Coronary artery (tissue), 2 donors: ENCODE measurements at regions not wholly inside any gene's neighbourhood (a gene's known extent, or its start where the extent isn't known, plus 50 kb on each side); places are given as distances from the start of the nearest gene placed in this dataset.

Source experiments
- DNase-seq: peaks from one replicate; pipeline ENCODE4 v3.0.0-alpha.2; 2017; ENCODE audit warnings: low spot score
- H3K27ac ChIP-seq, 2 donors: fragments of 200-600 bp; sonication (generic); one replicate each; pipeline ENCODE4 v1.5.1; 2016 to 2019
- H3K4me3 ChIP-seq: fragments of 200-600 bp; sonication (generic); 2 replicates; pipeline ENCODE4 v1.5.1; 2016; ENCODE audit warnings: mild to moderate bottlenecking, moderate library complexity
- CTCF ChIP-seq: fragments of 200-600 bp; sonication (generic); IDR thresholded peaks from one replicate; pipeline ENCODE4 v1.5.1; 2019; ENCODE audit warnings: antibody characterized with exemption

GRCh38 chr2:56531668-56532420 is 348.1 kb downstream of the CCDC85A start:
- H3K27ac ChIP-seq, result no peak overlapping the region
- no peak for TF ChIP-seq CTCF
- no peak overlapping the region for H3K4me3 ChIP-seq
- no peak for DNase-seq

GRCh38 chr2:56534321-56534720 is 350.5 kb downstream of the CCDC85A start:
- no peak overlapping the region for H3K4me3 ChIP-seq
- no peak overlapping the region for H3K27ac ChIP-seq
- DNase-seq, result no peak
- TF ChIP-seq CTCF, result no peak

GRCh38 chr2:56537756-56538155 is 354.0 kb downstream of the CCDC85A start:
- H3K4me3 ChIP-seq, result no peak overlapping the region
- no peak overlapping the region for H3K27ac ChIP-seq
- DNase-seq, result no peak
- no peak for TF ChIP-seq CTCF

- no peak for TF ChIP-seq CTCF
- Histone ChIP-seq H3K4me3 (no peak overlapping the region), H3K27ac (no peak overlapping the region)
- DNase-seq, result no peak
These were observed 355.8 kb downstream of the CCDC85A start for GRCh38 chr2:56539618-56540017.

GRCh38 chr2:56540467-56540866 is 356.7 kb downstream of the CCDC85A start:
- no peak overlapping the region for H3K27ac ChIP-seq
- no peak for TF ChIP-seq CTCF
- no peak for DNase-seq
- no peak overlapping the region for H3K4me3 ChIP-seq

- no peak overlapping the region for H3K27ac ChIP-seq
- DNase-seq, result no peak
- no peak for TF ChIP-seq CTCF
- no peak overlapping the region for H3K4me3 ChIP-seq
These were observed 357.1 kb downstream of the CCDC85A start for GRCh38 chr2:56540916-56541315.

GRCh38 chr2:56542213-56542612 is 358.4 kb downstream of the CCDC85A start:
- TF ChIP-seq CTCF, result no peak
- no peak for DNase-seq
- Histone ChIP-seq H3K4me3 (no peak overlapping the region), H3K27ac (no peak overlapping the region)
